NCI-H446 (cell line): ENCODE measurements at regions not wholly inside any gene's neighbourhood (a gene's known extent, or its start where the extent isn't known, plus 50 kb on each side); places are given as distances from the start of the nearest gene placed in this dataset.
"Not testable (repeated sequence)": the region's sequence is repeated elsewhere in the genome, so short reads cannot be mapped to it uniquely, and the experiment has no call there.

Source experiments
- DNase-seq, 2 experiments: peaks; one replicate each; lab custom pipeline; 2025; lab: John Stamatoyannopoulos, UW

GRCh38 chr7:15143936-15144335 is 241.4 kb upstream of the DGKB start:
- no peak for DNase-seq

GRCh38 chr7:15143121-15143520 is 240.6 kb upstream of the DGKB start:
- DNase-seq = no peak

- no peak for DNase-seq
Observed at GRCh38 chr7:15140431-15140830, 237.9 kb upstream of the DGKB start.

GRCh38 chr7:15131661-15132060 is 229.1 kb upstream of the DGKB start:
- peak in 1 of 2 experiments; percentile 19 for DNase-seq

- no peak for DNase-seq
Observed at GRCh38 chr7:15130666-15131541, 228.4 kb upstream of the DGKB start.

- peak in 1 of 2 experiments; percentile 27 for DNase-seq
Observed at GRCh38 chr7:15128716-15129115, 226.2 kb upstream of the DGKB start.

GRCh38 chr7:15126653-15127052 is 224.1 kb upstream of the DGKB start:
- DNase-seq = not testable (repeated sequence)

- no peak for DNase-seq
Observed at GRCh38 chr7:15123901-15124300, 221.3 kb upstream of the DGKB start.

GRCh38 chr7:15113752-15114151 is 211.2 kb upstream of the DGKB start:
- DNase-seq = no peak

GRCh38 chr7:15105711-15106110 is 203.2 kb upstream of the DGKB start:
- DNase-seq = no peak

- DNase-seq = peak in 1 of 2 experiments; percentile 11
Observed at GRCh38 chr7:15104411-15105092, 202.0 kb upstream of the DGKB start.

- no peak for DNase-seq
Observed at GRCh38 chr7:15099074-15099473, 196.5 kb upstream of the DGKB start.

GRCh38 chr7:15096853-15097252 is 194.3 kb upstream of the DGKB start:
- DNase-seq = no peak

GRCh38 chr7:15094989-15095388 is 192.4 kb upstream of the DGKB start:
- DNase-seq = no peak

GRCh38 chr7:15087771-15088170 is 185.2 kb upstream of the DGKB start:
- DNase-seq = peak in 1 of 2 experiments; percentile 44

GRCh38 chr7:15086862-15087261 is 184.3 kb upstream of the DGKB start:
- DNase-seq = no peak

- DNase-seq = no peak
Observed at GRCh38 chr7:15086131-15086611, 183.6 kb upstream of the DGKB start.

- peak in 1 of 2 experiments; percentile 4 for DNase-seq
Observed at GRCh38 chr7:15085366-15085765, 182.8 kb upstream of the DGKB start.

GRCh38 chr7:15084368-15084767 is 181.8 kb upstream of the DGKB start:
- DNase-seq = no peak

GRCh38 chr7:15081891-15082290 is 179.3 kb upstream of the DGKB start:
- no peak for DNase-seq

GRCh38 chr7:15073301-15073700 is 170.8 kb upstream of the DGKB start:
- no peak for DNase-seq

- DNase-seq = no peak
Observed at GRCh38 chr7:15068324-15068723, 165.8 kb upstream of the DGKB start.

GRCh38 chr7:15057272-15057671 is 154.7 kb upstream of the DGKB start:
- DNase-seq = no peak
